GM21619 (cell line): ENCODE measurements at regions not wholly inside any gene's neighbourhood (a gene's known extent, or its start where the extent isn't known, plus 50 kb on each side); places are given as distances from the start of the nearest gene placed in this dataset.
"Not testable (repeated sequence)": the region's sequence is repeated elsewhere in the genome, so short reads cannot be mapped to it uniquely, and the experiment has no call there.

Experiments used
- ATAC-seq: cut with Tn5 transposase; IDR thresholded peaks from one replicate; pipeline ENCODE4 v1.9.1; 2021; ENCODE audit not compliant: unreplicated experiment

DNA sequence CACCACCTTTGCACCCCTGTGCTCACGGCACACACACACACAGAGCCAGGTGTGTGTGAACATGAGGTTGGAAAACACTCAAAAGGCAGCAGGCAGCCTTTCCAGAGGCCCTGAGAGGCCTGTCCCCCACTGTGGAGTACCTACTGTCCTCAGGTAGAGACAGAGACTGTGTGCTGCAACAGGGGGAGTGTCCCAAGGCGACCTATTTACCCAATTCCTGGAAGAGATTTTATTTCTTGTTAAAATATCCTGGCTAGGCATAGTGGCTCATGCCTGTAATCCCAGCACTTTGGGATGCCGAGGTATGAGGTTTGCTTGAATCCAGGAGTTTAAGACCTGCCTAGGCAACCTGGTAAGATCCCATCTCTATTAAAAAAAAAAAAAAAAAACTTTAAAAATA lies 108.5 kb downstream of the COPRS start:
- no peak for ATAC-seq

- no peak for ATAC-seq
Observed at GRCh38 chr17:31748881-31749280, 110.2 kb downstream of the COPRS start.

GRCh38 chr17:31746884-31747495 lies 112.1 kb downstream of the COPRS start:
- no peak for ATAC-seq

DNA sequence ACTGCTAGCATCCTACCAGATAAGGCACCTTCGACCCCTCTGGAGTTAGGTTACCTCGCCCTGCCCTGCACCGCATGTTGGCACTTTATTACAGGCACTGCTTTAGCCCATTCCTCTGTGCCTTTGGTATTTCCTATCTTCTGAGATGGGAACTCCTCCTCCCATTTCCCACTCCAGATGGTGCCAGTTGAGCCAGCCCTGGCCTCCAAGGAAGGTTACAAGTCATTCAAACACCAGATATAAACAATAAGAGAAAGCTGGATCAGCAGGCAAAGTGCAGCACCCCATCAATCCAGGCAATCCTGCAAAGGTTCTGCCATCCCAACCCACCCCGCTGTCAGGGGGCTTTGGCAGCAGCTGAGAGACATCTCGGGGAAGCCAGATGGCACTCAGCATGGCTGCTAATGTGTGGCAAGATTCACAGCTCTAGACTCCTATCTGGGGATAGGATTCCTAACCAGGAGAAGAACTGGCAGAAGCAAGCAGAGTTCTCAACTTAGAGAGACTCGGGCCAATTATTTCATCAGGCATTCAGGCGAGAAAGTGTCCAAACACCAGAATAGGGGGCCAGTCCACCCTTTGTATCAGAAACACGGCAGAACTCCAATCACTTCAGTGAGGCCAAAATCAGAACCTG lies 113.0 kb downstream of the COPRS start:
- no peak for ATAC-seq

- no peak for ATAC-seq
Observed at GRCh38 chr17:31744511-31744951, 114.5 kb downstream of the COPRS start.

DNA sequence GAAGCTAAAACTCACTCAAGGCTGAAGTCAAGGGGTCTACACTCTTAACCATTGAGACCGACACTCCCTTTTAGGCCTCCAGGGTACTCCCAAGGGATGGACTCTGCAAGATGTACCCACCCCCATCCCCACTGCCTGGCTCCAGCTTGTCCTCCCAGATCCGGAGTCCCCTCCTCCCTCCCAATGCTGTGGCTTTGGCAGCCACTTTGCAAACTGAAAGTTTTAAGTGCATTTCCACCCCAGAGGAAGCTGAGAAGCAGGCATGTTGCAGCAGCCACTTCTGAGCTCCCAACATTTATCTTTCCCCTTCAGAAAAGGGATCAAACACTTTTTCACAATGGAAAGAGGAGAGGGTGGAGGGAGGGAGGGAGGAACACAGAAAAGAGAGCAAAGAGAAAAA lies 115.2 kb downstream of the COPRS start:
- no peak for ATAC-seq

GRCh38 chr17:31741371-31741770 lies 117.7 kb downstream of the COPRS start:
- no peak for ATAC-seq

- ATAC-seq, result no peak
Observed at GRCh38 chr17:31740611-31741082, 118.4 kb downstream of the COPRS start.

- no peak for ATAC-seq
Observed at GRCh38 chr17:31738996-31739699, 119.9 kb downstream of the COPRS start.

GRCh38 chr17:31738488-31738887 lies 120.6 kb downstream of the COPRS start:
- ATAC-seq, result no peak

GRCh38 chr17:31738067-31738466 lies 121.0 kb downstream of the COPRS start:
- ATAC-seq, result no peak

DNA sequence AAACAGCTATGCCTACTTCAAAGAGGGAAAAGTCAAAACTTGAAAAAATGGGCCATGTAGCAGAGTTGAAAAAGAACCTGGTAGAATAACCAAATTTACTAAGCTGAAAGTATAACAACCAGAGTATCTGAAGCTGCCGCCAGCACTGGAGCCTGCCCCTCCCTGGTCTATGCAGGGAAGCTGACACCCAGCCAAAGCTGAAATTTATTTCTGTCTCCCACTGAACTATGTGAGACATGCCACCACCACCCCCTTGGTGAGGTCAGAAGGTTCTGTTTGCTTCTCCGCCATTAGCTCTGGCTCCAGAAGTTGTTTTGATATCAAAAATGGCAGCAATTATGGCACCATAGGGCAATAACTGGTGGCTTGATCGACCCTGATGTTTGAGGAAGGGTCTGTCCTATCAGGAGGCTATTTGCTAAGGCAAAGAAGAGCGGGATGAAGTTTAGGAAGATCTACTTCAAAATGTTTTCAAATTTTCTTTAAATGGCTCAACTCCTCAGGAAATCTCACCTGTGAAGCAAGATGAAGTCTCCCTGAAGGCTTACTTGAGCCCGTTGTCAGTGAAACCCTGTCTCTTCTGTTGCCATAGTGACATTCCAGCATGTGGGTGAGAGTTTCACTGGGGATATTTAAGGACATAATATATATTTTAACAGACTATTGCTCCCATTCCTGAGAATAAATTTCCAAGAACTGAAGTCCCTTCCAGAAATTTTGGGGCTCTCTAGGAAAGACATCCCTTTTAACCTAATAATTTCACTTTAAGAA lies 122.0 kb downstream of the COPRS start:
- ATAC-seq, result no peak

DNA sequence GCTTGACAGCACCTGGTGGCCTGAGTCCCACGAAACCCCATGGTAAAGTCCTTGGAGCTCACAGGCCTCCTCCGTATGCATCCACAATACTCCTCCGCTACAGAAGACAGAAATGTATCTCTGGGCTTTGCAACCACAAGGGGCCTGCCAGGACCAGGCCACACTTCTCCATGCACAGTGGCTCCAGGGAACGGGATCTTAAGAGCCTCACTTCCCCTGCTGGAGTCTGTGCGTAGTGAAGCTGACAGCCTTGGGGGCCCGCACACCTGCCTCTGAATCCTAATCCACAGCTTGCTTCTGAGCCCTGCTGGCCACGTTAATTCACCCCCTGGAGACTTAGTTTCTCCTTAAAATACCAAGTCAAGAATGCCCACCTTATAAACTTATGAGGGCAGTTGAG lies 125.7 kb downstream of the COPRS start:
- ATAC-seq, result no peak

GRCh38 chr17:31731585-31732154 lies 127.4 kb downstream of the COPRS start:
- ATAC-seq, result not testable (repeated sequence)

DNA sequence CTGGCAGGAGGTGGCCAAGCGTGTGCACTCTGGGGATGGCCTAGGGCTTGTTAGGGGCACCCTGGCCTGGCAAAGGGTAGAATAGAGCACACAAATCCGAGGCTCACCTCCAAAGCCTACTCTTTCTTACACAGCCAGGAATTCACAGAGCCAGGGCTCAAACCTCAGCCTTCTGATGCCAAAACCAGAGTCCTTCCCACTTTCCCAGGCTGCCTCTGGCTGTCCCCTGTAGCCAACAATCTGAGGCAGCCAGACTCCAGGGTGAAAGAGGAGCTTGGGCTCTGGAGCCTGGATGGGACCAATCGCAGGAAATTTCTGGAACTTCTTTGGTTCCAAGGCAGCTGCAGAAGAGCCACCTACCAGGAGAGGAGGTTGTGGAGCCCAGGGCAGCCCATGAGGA lies 127.9 kb downstream of the COPRS start:
- ATAC-seq, result no peak

DNA sequence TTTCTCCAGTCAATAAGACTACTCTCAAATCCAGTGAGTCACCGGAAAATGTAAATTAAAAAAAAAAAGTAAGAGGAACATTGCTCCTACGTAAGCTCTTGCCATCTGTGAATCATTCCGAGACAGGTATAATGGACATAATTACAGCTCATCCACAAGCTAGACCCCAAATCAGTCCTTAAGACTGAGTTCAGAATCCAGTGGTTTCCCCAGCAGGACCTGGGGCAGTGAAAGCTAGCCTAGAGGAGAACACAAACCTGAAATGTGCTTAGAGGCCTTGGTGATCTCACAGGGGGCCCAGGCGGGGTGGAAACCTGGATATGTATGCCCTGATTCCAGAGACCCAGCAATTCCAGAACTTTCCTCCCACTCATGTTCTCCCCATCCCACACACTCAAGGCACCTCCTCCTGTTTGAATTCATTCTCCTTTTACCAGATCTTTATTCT lies 132.0 kb downstream of the COPRS start:
- ATAC-seq, result no peak

DNA sequence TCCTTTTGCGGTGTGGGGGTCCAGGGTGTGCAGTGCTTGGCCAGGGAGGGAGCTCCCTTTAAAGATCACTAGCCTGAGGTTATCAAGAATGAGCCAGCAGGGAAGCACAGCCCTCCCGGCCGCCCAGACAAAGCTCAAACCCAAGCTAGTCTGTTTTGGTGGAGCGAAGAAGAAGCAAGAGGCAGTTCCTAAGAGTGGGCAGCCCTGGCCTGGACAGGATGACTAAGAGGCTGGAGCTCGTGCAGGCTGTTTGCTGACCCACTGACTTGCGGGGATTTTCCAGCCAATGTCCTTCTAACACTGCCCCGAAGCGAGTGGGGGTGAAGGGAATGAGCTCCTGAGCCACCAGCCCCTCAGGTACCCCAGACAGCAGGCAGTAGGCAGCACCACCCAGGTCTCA lies 134.4 kb downstream of the COPRS start:
- no peak for ATAC-seq

DNA sequence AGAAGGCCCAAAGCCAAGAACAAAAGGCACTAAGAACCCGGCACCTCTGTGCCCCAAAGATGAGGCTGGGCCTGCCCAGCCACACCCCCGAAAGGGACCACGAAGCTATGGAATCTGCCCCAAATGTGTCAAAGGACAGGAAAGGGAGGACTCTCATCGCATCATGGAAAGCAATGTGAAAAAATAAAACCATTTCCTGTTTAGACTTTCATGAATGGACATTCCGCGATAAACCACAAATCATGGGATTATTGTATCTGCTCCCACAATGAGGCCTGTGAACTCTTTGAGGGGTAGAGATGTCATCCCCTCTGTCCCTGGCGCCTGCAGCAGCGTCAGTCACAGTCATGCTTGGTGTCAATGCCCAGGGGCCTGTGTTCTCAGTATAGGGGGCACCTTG lies 135.0 kb downstream of the COPRS start:
- no peak for ATAC-seq

GRCh38 chr17:31722251-31723056 lies 136.6 kb downstream of the COPRS start:
- ATAC-seq, result no peak
